ENCODE measurements at regions not wholly inside any gene's neighbourhood (a gene's known extent, or its start where the extent isn't known, plus 50 kb on each side); places are given as distances from the start of the nearest gene placed in this dataset.

DNA sequence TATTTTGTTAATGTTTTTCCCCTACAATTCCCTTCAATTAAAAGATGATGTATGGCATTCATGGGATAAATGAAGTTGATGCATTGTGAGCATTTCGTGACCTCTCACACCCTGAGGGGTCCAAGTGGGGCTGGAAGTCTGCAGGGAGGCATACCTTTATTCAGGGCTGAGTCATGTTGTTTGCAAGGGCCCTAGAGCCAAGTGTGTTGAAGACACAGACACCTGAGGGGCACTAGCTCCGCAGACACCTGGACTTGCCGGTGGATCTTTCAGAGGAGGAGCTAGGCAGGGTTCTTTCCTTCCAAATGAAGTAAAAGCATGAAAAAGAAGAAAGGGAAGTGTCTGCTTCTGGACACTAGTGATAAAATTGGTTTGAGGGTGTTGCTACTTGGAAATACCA, 57.0 kb upstream of the RGS7 start:
- no peak for TF ChIP-seq EZH2phosphoT487 (IDR thresholded peaks at IDR 0.05; ENCODE audit: insufficient read depth, low read depth)
- TF ChIP-seq EZH2 (IDR thresholded peaks at IDR 0.05; ENCODE audit: insufficient read depth, poor library complexity, severe bottlenecking), result no peak
